ENCODE measurements at regions not wholly inside any gene's neighbourhood (a gene's known extent, or its start where the extent isn't known, plus 50 kb on each side); places are given as distances from the start of the nearest gene placed in this dataset.

- TF ChIP-seq, protein P1, sequence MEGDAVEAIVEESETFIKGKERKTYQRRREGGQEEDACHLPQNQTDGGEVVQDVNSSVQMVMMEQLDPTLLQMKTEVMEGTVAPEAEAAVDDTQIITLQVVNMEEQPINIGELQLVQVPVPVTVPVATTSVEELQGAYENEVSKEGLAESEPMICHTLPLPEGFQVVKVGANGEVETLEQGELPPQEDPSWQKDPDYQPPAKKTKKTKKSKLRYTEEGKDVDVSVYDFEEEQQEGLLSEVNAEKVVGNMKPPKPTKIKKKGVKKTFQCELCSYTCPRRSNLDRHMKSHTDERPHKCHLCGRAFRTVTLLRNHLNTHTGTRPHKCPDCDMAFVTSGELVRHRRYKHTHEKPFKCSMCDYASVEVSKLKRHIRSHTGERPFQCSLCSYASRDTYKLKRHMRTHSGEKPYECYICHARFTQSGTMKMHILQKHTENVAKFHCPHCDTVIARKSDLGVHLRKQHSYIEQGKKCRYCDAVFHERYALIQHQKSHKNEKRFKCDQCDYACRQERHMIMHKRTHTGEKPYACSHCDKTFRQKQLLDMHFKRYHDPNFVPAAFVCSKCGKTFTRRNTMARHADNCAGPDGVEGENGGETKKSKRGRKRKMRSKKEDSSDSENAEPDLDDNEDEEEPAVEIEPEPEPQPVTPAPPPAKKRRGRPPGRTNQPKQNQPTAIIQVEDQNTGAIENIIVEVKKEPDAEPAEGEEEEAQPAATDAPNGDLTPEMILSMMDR (IDR thresholded peaks at IDR 0.05; ENCODE audit: poor library complexity): no peak
- no peak for TF ChIP-seq EZH2 (IDR thresholded peaks at IDR 0.05; ENCODE audit: borderline replicate concordance)
Observed at GRCh38 chr12:42744539-42745182, 155.1 kb upstream of the PRICKLE1 start.
